HFF-Myc (cell line): ENCODE measurements at regions not wholly inside any gene's neighbourhood (a gene's known extent, or its start where the extent isn't known, plus 50 kb on each side); places are given as distances from the start of the nearest gene placed in this dataset.

ENCODE experiments used
- DNase-seq: peaks from one replicate; pipeline ENCODE4 v3.0.0-alpha.2; 2011; ENCODE audit warnings: low read depth; ENCODE audit errors: extremely low read depth
- H3K4me3 ChIP-seq: replicated peaks from 2 replicates; pipeline ENCODE4 v1.5.1; 2011; ENCODE audit warnings: low read depth, mild to moderate bottlenecking, control low read depth, low read length
- CTCF ChIP-seq: IDR thresholded peaks from 2 replicates; pipeline ENCODE4 v1.5.1; 2012; ENCODE audit warnings: mild to moderate bottlenecking, low read depth, low read length, control low read depth; ENCODE audit errors: missing control alignments

GRCh38 chr12:88638388-88638787, 58.1 kb upstream of the KITLG start:
- no peak overlapping the region for H3K4me3 ChIP-seq
- no peak for DNase-seq
- no peak for TF ChIP-seq CTCF

GRCh38 chr12:88634008-88634407, 53.7 kb upstream of the KITLG start:
- no peak overlapping the region for H3K4me3 ChIP-seq
- no peak for DNase-seq
- TF ChIP-seq CTCF: no peak

GRCh38 chr12:88633312-88633711, 53.0 kb upstream of the KITLG start:
- H3K4me3 ChIP-seq: no peak overlapping the region
- no peak for DNase-seq
- TF ChIP-seq CTCF: no peak

- no peak for DNase-seq
- no peak for TF ChIP-seq CTCF
- no peak overlapping the region for H3K4me3 ChIP-seq
These were observed 50.3 kb upstream of the KITLG start for GRCh38 chr12:88630561-88630960.
